SU-DHL-6 (cell line): ENCODE measurements at regions not wholly inside any gene's neighbourhood (a gene's known extent, or its start where the extent isn't known, plus 50 kb on each side); places are given as distances from the start of the nearest gene placed in this dataset.

Experiments used
- H2AFZ ChIP-seq: fragments of 200-600 bp; sonication (generic); 2 replicates; pipeline ENCODE4 v1.6.1; 2014; ENCODE audit warnings: low read depth, mild to moderate bottlenecking, moderate library complexity, mixed read lengths, antibody characterized with exemption, low read length; ENCODE audit not compliant: severe bottlenecking
- H3F3A ChIP-seq: fragments of 200-600 bp; shearing (Covaris generic); 2 replicates; pipeline ENCODE4 v1.6.0; 2016; ENCODE audit warnings: antibody characterized with exemption, mild to moderate bottlenecking; ENCODE audit not compliant: insufficient read depth
- H3K27ac ChIP-seq: fragments of 200-600 bp; sonication (generic); 2 replicates; pipeline ENCODE4 v1.5.1; 2016; ENCODE audit warnings: low read depth, mild to moderate bottlenecking, low read length, moderate library complexity, mixed read lengths
- H3K27me3 ChIP-seq: fragments of 200-600 bp; sonication (generic), shearing (Covaris generic); 2 replicates; pipeline ENCODE4 v1.6.0; 2014; ENCODE audit warnings: mild to moderate bottlenecking, low read length
- H3K36me3 ChIP-seq: fragments of 200-600 bp; sonication (generic); 2 replicates; pipeline ENCODE4 v1.6.1; 2014; ENCODE audit warnings: mild to moderate bottlenecking, low read length, mixed read lengths
- H3K4me2 ChIP-seq: fragments of 300-600, 200-600 bp; shearing (Covaris generic), sonication (generic); 2 replicates; pipeline ENCODE4 v1.6.0; 2014; ENCODE audit warnings: low read length, low read depth, mild to moderate bottlenecking; ENCODE audit not compliant: poor library complexity, severe bottlenecking
- H3K4me3 ChIP-seq: fragments of 200-600 bp; sonication (generic); 2 replicates; pipeline ENCODE4 v1.5.1; 2014; ENCODE audit warnings: antibody characterized with exemption, low read length, mild to moderate bottlenecking, mixed read lengths; ENCODE audit not compliant: insufficient read depth, poor library complexity, severe bottlenecking
- H3K79me2 ChIP-seq: fragments of 200-600 bp; sonication (generic); 2 replicates; pipeline ENCODE4 v1.6.1; 2014; ENCODE audit warnings: mild to moderate bottlenecking, low read length, moderate library complexity; ENCODE audit not compliant: insufficient read depth
- H3K9ac ChIP-seq: fragments of 200-600 bp; sonication (generic); 2 replicates; pipeline ENCODE4 v1.7.0; 2014; ENCODE audit warnings: mild to moderate bottlenecking, low read length
- H3K9me2 ChIP-seq: fragments of 200-600 bp; sonication (generic); replicated peaks from 2 replicates; pipeline ENCODE4 v1.6.1; 2014; ENCODE audit warnings: low read length; ENCODE audit not compliant: insufficient read depth
- H3K9me3 ChIP-seq: fragments of 200-600 bp; sonication (generic); 2 replicates; pipeline ENCODE4 v1.6.1; 2014; ENCODE audit warnings: low read length, mixed read lengths; ENCODE audit not compliant: insufficient read depth
- H4K20me1 ChIP-seq: fragments of 200-600 bp; sonication (generic); 2 replicates; pipeline ENCODE4 v1.6.1; 2014; ENCODE audit warnings: low read depth, mild to moderate bottlenecking, antibody characterized with exemption, low read length, moderate library complexity, mixed read lengths
- CTCF ChIP-seq: fragments of 200-600 bp; sonication (generic); IDR thresholded peaks from one replicate; pipeline ENCODE4 v1.5.1; 2017; ENCODE audit warnings: antibody characterized with exemption, mild to moderate bottlenecking, low read length, moderate library complexity; ENCODE audit not compliant: insufficient read depth, poor library complexity, severe bottlenecking
- EZH2phosphoT487 ChIP-seq: fragments of 200-600 bp; sonication (generic), shearing (Covaris generic); conservative IDR thresholded peaks from 2 replicates; pipeline ENCODE4 v1.6.1; 2018; ENCODE audit warnings: mild to moderate bottlenecking, antibody characterized with exemption, low read length, moderate library complexity, mixed read lengths

GRCh38 chr2:352696-353095, 64.8 kb upstream of the ALKAL2 start:
- no peaks in the 10 kb centered on the region for H3K9me3 ChIP-seq
- no peak overlapping the region for H3K4me2 ChIP-seq
- no peaks in the 10 kb centered on the region for H4K20me1 ChIP-seq
- H3K4me3 ChIP-seq: no peak overlapping the region
- H3K27me3 ChIP-seq: no peaks in the 10 kb centered on the region
- no peaks in the 10 kb centered on the region for H3F3A ChIP-seq
- no peak overlapping the region for H3K9ac ChIP-seq
- TF ChIP-seq CTCF (no peak), EZH2phosphoT487 (no peak)
- H3K9me2 ChIP-seq: no peaks in the 10 kb centered on the region
- no peak overlapping the region for H3K27ac ChIP-seq
- H2AFZ ChIP-seq: no peak overlapping the region
- H3K79me2 ChIP-seq: no peaks in the 10 kb centered on the region
- no peaks in the 10 kb centered on the region for H3K36me3 ChIP-seq

- H3K27me3 ChIP-seq: no peaks in the 10 kb centered on the region
- no peak overlapping the region for H3K9ac ChIP-seq
- no peaks in the 10 kb centered on the region for H3F3A ChIP-seq
- H3K9me3 ChIP-seq: no peaks in the 10 kb centered on the region
- H2AFZ ChIP-seq: no peak overlapping the region
- no peak overlapping the region for H3K4me2 ChIP-seq
- H3K9me2 ChIP-seq: no peaks in the 10 kb centered on the region
- TF ChIP-seq CTCF: no peak
- no peak for TF ChIP-seq EZH2phosphoT487
- H3K36me3 ChIP-seq: no peaks in the 10 kb centered on the region
- H4K20me1 ChIP-seq: no peaks in the 10 kb centered on the region
- no peak overlapping the region for H3K4me3 ChIP-seq
- H3K79me2 ChIP-seq: no peaks in the 10 kb centered on the region
- H3K27ac ChIP-seq: no peak overlapping the region
Measured at GRCh38 chr2:349390-349789, 61.5 kb upstream of the ALKAL2 start.

GRCh38 chr2:348361-348916, 60.5 kb upstream of the ALKAL2 start:
- no peak overlapping the region for H3K27ac ChIP-seq
- no peak for TF ChIP-seq CTCF
- no peak for TF ChIP-seq EZH2phosphoT487

More at GRCh38 chr2:348361-348916, 60.5 kb upstream of the ALKAL2 start:
- H3K36me3 ChIP-seq: no peaks in the 10 kb centered on the region
- no peaks in the 10 kb centered on the region for H4K20me1 ChIP-seq
- H3K27me3 ChIP-seq: no peaks in the 10 kb centered on the region
- H3K4me3 ChIP-seq: no peak overlapping the region
- H3F3A ChIP-seq: no peaks in the 10 kb centered on the region
- no peaks in the 10 kb centered on the region for H3K79me2 ChIP-seq
- H3K9me2 ChIP-seq: no peaks in the 10 kb centered on the region
- no peak overlapping the region for H3K9ac ChIP-seq
- H2AFZ ChIP-seq: no peak overlapping the region
- H3K4me2 ChIP-seq: no peak overlapping the region
- no peaks in the 10 kb centered on the region for H3K9me3 ChIP-seq
